Esophagus muscularis mucosa (tissue), 4 donors: ENCODE measurements at regions not wholly inside any gene's neighbourhood (a gene's known extent, or its start where the extent isn't known, plus 50 kb on each side); places are given as distances from the start of the nearest gene placed in this dataset.
"Not testable (repeated sequence)": the region's sequence is repeated elsewhere in the genome, so short reads cannot be mapped to it uniquely, and the experiment has no call there.

Experiments used
- DNase-seq: peaks from one replicate; pipeline ENCODE4 v3.0.0-alpha.2; 2017; ENCODE audit errors: extremely low spot score
- H3K27ac ChIP-seq, 4 donors: fragments of 200-600 bp; sonication (generic); replicated peaks in 1 of 4; 1 replicate in 3 of 4; 2 replicates in 1 of 4; pipeline ENCODE4 v1.5.1; 2016 to 2019; ENCODE audit warnings: mild to moderate bottlenecking in 1 of 4
- H3K27me3 ChIP-seq, 4 donors: fragments of 200-600 bp; sonication (generic); one replicate each; pipeline versions ENCODE4 v1.5.1 to v1.6.0; 2016 to 2019
- H3K36me3 ChIP-seq, 4 donors: fragments of 200-600 bp; sonication (generic); one replicate each; pipeline ENCODE4 v1.5.1; 2016 to 2019
- H3K4me1 ChIP-seq, 4 donors: fragments of 200-600 bp; sonication (generic); one replicate each; pipeline ENCODE4 v1.5.1; 2016 to 2019
- H3K4me3 ChIP-seq, 4 donors: fragments of 200-600 bp; sonication (generic); 1 replicate in 2 of 4; 2 replicates in 2 of 4; pipeline ENCODE4 v1.5.1; 2016 to 2019; ENCODE audit warnings: mild to moderate bottlenecking in 4 of 4, moderate library complexity in 1 of 4
- H3K9me3 ChIP-seq, 4 donors: fragments of 200-600 bp; sonication (generic); 1 replicate in 3 of 4; 2 replicates in 1 of 4; pipeline ENCODE4 v1.5.1; 2016 to 2019
- CTCF ChIP-seq, 3 experiments: fragments of 200-600 bp in 2 of 3; fragments of 450-650 bp in 1 of 3; sonication (generic) in 2 of 3; IDR thresholded peaks; one replicate each; pipeline ENCODE4 v1.5.1; 2017 to 2019; ENCODE audit warnings: antibody characterized with exemption in 3 of 3, mild to moderate bottlenecking in 2 of 3, moderate library complexity in 1 of 3
- EP300 ChIP-seq: sonication (generic); formaldehyde crosslinking; IDR thresholded peaks from one replicate; pipeline ENCODE4 v1.6.1; 2017; ENCODE audit warnings: antibody characterized with exemption
- POLR2A ChIP-seq: fragments of 450-650 bp; IDR thresholded peaks from one replicate; pipeline ENCODE4 v1.6.1; 2017; ENCODE audit warnings: antibody characterized with exemption, moderate library complexity, mild to moderate bottlenecking, low read depth
- POLR2AphosphoS5 ChIP-seq, 2 donors: sonication (generic); formaldehyde crosslinking; IDR thresholded peaks; one replicate each; pipeline ENCODE4 v1.6.1; 2017; ENCODE audit warnings: antibody characterized with exemption in 2 of 2
- WGBS: methylation state at CpG from one replicate; pipeline ENCODE4 v1.1.5; 2018; 5-methylcytosine and 5-hydroxymethylcytosine counted together
- intact Hi-C: fragments of 100-400 bp; cut with DNase I; formaldehyde crosslinking; loops from one replicate; pipeline ENCODE4 v1.15.1; 2023

GRCh38 chr3:189375532-189375931 lies 203.8 kb downstream of the TPRG1 start:
- intact Hi-C loops, result no loop called here
- 75% methylated on average over 2 of the region's 2 CpGs for WGBS
- H3K36me3 ChIP-seq, result no peaks in the 10 kb centered on the region
- no peaks in the 10 kb centered on the region for H3K27me3 ChIP-seq
- peaks cover 0 to 13% (median 6%) of the 10 kb centered on the region in 4 donors for H3K9me3 ChIP-seq
- no peak overlapping the region for H3K4me3 ChIP-seq
- TF ChIP-seq CTCF (IDR thresholded peaks at IDR 0.05), result no peak
- no peak for TF ChIP-seq POLR2A
- TF ChIP-seq EP300, result no peak
- no peak for TF ChIP-seq POLR2AphosphoS5 (IDR thresholded peaks at IDR 0.05)
- H3K27ac ChIP-seq, result no peak overlapping the region
- no peaks in the 10 kb centered on the region for H3K4me1 ChIP-seq
- no peak for DNase-seq

DNA sequence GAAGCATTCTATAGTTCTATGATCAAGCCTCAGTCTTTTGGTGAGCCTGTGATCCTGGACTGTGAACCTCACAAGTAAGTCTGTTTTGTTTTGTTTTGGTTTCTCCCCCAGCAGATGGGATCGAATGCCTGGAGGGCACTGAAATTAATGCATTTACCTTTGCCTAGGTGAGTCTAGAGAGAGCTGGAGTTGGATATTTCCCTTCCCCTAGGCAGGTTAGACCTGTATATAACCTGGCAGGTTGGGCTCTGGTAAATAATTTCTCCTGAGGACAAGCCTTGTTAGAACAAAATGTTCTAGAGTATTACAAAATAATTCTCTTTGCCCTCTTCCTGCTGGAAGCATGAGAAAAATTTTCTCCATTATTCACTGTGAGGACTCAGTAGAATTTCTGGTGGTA lies 211.9 kb downstream of the TPRG1 start:
- Histone ChIP-seq H3K4me1 (no peaks in the 10 kb centered on the region), H3K4me3 (no peak overlapping the region), H3K27ac (no peak overlapping the region), H3K36me3 (no peaks in the 10 kb centered on the region), H3K27me3 (no peaks in the 10 kb centered on the region), H3K9me3 (peaks cover 0 to 5% (median 0%) of the 10 kb centered on the region in 4 donors)
- no peak for DNase-seq
- no peak for TF ChIP-seq POLR2A
- no peak for TF ChIP-seq EP300
- no peak for TF ChIP-seq CTCF (IDR thresholded peaks at IDR 0.05)
- TF ChIP-seq POLR2AphosphoS5 (IDR thresholded peaks at IDR 0.05), result no peak
- intact Hi-C loops, result no loop called here
- 80% methylated on average over 1 of the region's 1 CpG for WGBS

DNA sequence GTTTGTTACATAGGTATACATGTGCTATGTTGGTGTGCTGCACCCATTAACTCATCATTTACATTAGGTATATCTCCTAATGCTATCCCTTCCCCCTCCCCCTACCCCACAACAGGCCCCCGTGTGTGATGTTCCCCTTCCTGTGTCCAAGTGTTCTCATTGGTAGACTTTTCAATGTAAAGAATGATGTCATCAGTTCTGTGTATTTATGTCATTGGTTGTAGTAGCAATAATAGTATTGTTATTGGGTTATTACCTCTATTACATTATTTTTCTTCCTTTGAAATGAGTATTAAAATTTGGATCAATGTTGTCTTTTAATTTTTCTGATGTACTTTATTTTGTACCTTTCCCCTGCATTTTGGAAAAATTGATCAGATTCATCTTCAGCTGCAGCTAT lies 214.1 kb downstream of the TPRG1 start:
- WGBS, result 73% methylated on average over 1 of the region's 1 CpG
- intact Hi-C loops, H3K27me3 ChIP-seq: not testable (repeated sequence)

DNA sequence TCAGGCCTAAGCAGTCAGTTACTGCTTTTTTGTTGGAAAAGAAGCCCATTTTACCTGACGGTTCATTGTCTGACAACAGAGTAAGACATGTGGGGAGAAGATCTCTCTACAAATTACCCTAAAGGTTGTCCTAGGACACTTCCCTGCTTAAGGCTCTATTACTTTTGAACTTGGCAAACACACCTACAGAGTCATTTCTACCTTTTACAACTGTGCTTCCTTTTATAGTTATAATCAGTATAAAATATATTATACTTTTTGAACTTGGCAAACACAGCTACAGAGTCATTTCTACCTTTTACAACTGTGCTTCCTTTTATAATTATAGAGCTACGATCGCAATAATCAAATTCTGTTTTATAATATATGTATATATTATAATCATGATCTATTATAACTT lies 215.0 kb downstream of the TPRG1 start:
- H3K4me3 ChIP-seq, result no peak overlapping the region

More for the DNA sequence above, 214.1 kb downstream of the TPRG1 start:
- not testable (repeated sequence) for DNase-seq, H3K27ac ChIP-seq, H3K36me3 ChIP-seq, H3K4me1 ChIP-seq, H3K4me3 ChIP-seq, H3K9me3 ChIP-seq

GRCh38 chr3:189389346-189389745 lies 217.6 kb downstream of the TPRG1 start:
- Histone ChIP-seq H3K27ac (no peak overlapping the region), H3K36me3 (no peaks in the 10 kb centered on the region), H3K4me1 (no peaks in the 10 kb centered on the region), H3K9me3 (no peaks in the 10 kb centered on the region), H3K27me3 (no peaks in the 10 kb centered on the region), H3K4me3 (no peak overlapping the region)
- intact Hi-C loops, result no loop called here
- 81% methylated on average over 4 of the region's 4 CpGs for WGBS
- TF ChIP-seq POLR2AphosphoS5 (IDR thresholded peaks at IDR 0.05) (no peak), EP300 (no peak), CTCF (IDR thresholded peaks at IDR 0.05) (no peak), POLR2A (no peak)
- no peak for DNase-seq

More for the DNA sequence above, 215.0 kb downstream of the TPRG1 start:
- no peak overlapping the region for H3K27ac ChIP-seq
- intact Hi-C loops, result no loop called here
- TF ChIP-seq CTCF (IDR thresholded peaks at IDR 0.05), result no peak
- TF ChIP-seq EP300, result no peak
- TF ChIP-seq POLR2A, result no peak
- no peak for TF ChIP-seq POLR2AphosphoS5 (IDR thresholded peaks at IDR 0.05)
- peaks cover 0 to 5% (median 0%) of the 10 kb centered on the region in 4 donors for H3K9me3 ChIP-seq
- DNase-seq, result no peak
- H3K36me3 ChIP-seq, result no peaks in the 10 kb centered on the region
- no peaks in the 10 kb centered on the region for H3K27me3 ChIP-seq
- 73% methylated on average over 3 of the region's 3 CpGs for WGBS
- H3K4me1 ChIP-seq, result no peaks in the 10 kb centered on the region
